Uterus (tissue), 3 donors: ENCODE measurements at regions not wholly inside any gene's neighbourhood (a gene's known extent, or its start where the extent isn't known, plus 50 kb on each side); places are given as distances from the start of the nearest gene placed in this dataset.

Experiments used
- DNase-seq, 2 donors: peaks; one replicate each; pipeline ENCODE4 v3.0.0-alpha.2; 2019 to 2020
- H3K27ac ChIP-seq, 2 donors: fragments of 200-600 bp; sonication (generic); 1 replicate in 1 of 2; 2 replicates in 1 of 2; pipeline ENCODE4 v1.5.1; 2016 to 2018
- H3K27me3 ChIP-seq, 2 donors: fragments of 200-600 bp; sonication (generic); one replicate each; pipeline ENCODE4 v1.5.1; 2018 to 2019; ENCODE audit warnings: control low read depth in 1 of 2
- H3K36me3 ChIP-seq, 2 donors: fragments of 200-600 bp; sonication (generic); one replicate each; pipeline ENCODE4 v1.5.1; 2019; ENCODE audit warnings: control low read depth in 1 of 2
- H3K4me1 ChIP-seq, 2 donors: fragments of 200-600 bp; sonication (generic); one replicate each; pipeline ENCODE4 v1.5.1; 2018 to 2019; ENCODE audit warnings: control low read depth in 1 of 2
- H3K4me3 ChIP-seq, 2 donors: fragments of 200-600 bp; sonication (generic); 1 replicate in 1 of 2; 2 replicates in 1 of 2; pipeline ENCODE4 v1.5.1; 2018 to 2019; ENCODE audit warnings: mild to moderate bottlenecking in 1 of 2
- H3K9me3 ChIP-seq, 2 donors: fragments of 200-600 bp; sonication (generic); one replicate each; pipeline ENCODE4 v1.5.1; 2019; ENCODE audit warnings: control low read depth in 1 of 2
- CTCF ChIP-seq, 4 experiments: fragments of 200-600 bp in 2 of 4; fragments of 450-650 bp in 2 of 4; sonication (generic) in 2 of 4; IDR thresholded peaks; one replicate each; pipeline ENCODE4 v1.5.1; 2016 to 2019; ENCODE audit warnings: antibody characterized with exemption in 4 of 4, mild to moderate bottlenecking in 2 of 4, moderate library complexity in 1 of 4
- POLR2A ChIP-seq, 2 donors: fragments of 450-650 bp; IDR thresholded peaks; one replicate each; pipeline ENCODE4 v1.6.1; 2016; ENCODE audit warnings: antibody characterized with exemption in 2 of 2, mild to moderate bottlenecking in 1 of 2, moderate library complexity in 1 of 2
- intact Hi-C: fragments of 100-400 bp; cut with DNase I; formaldehyde crosslinking; loops from one replicate; pipeline ENCODE4 v1.15.1; 2023; ENCODE audit warnings: low total_unique reads
- donor health status: DM: yes; HTN: yes; CAD: no.

- DNase-seq: no peak
- no peaks in the 10 kb centered on the region for H3K36me3 ChIP-seq
- H3K27ac ChIP-seq: no peak overlapping the region
- H3K4me3 ChIP-seq: no peak overlapping the region
- no peaks in the 10 kb centered on the region for H3K4me1 ChIP-seq
- H3K27me3 ChIP-seq: no peaks in the 10 kb centered on the region
- H3K9me3 ChIP-seq: no peaks in the 10 kb centered on the region
- TF ChIP-seq CTCF (IDR thresholded peaks at IDR 0.05) (no peak), POLR2A (IDR thresholded peaks at IDR 0.05) (no peak)
- intact Hi-C loops: no loop called here
Observed at GRCh38 chr2:234286118-234286598, 210.7 kb downstream of the ARL4C start.

- Histone ChIP-seq H3K27me3 (no peaks in the 10 kb centered on the region), H3K4me1 (no peaks in the 10 kb centered on the region), H3K27ac (no peak overlapping the region), H3K36me3 (no peaks in the 10 kb centered on the region), H3K4me3 (no peak overlapping the region), H3K9me3 (no peaks in the 10 kb centered on the region)
- TF ChIP-seq CTCF (IDR thresholded peaks at IDR 0.05): no peak
- no peak for TF ChIP-seq POLR2A (IDR thresholded peaks at IDR 0.05)
- DNase-seq: no peak
- intact Hi-C loops: no loop called here
Observed at GRCh38 chr2:234285541-234285940, 211.3 kb downstream of the ARL4C start.

GRCh38 chr2:234279637-234280036, 217.2 kb downstream of the ARL4C start:
- Histone ChIP-seq H3K27me3 (no peaks in the 10 kb centered on the region), H3K9me3 (no peaks in the 10 kb centered on the region), H3K4me3 (no peak overlapping the region), H3K27ac (no peak overlapping the region), H3K4me1 (no peaks in the 10 kb centered on the region), H3K36me3 (no peaks in the 10 kb centered on the region)
- no peak for TF ChIP-seq CTCF (IDR thresholded peaks at IDR 0.05)
- TF ChIP-seq POLR2A (IDR thresholded peaks at IDR 0.05): no peak
- intact Hi-C loops: no loop called here
- no peak for DNase-seq

GRCh38 chr2:234278556-234279255, 218.2 kb downstream of the ARL4C start:
- H3K4me1 ChIP-seq: no peaks in the 10 kb centered on the region
- no peak overlapping the region for H3K4me3 ChIP-seq
- intact Hi-C loops: no loop called here
- DNase-seq: no peak
- no peaks in the 10 kb centered on the region for H3K9me3 ChIP-seq
- TF ChIP-seq CTCF (IDR thresholded peaks at IDR 0.05) (no peak), POLR2A (IDR thresholded peaks at IDR 0.05) (no peak)
- no peaks in the 10 kb centered on the region for H3K27me3 ChIP-seq
- H3K36me3 ChIP-seq: no peaks in the 10 kb centered on the region
- no peak overlapping the region for H3K27ac ChIP-seq

- Histone ChIP-seq H3K9me3 (no peaks in the 10 kb centered on the region), H3K4me1 (no peaks in the 10 kb centered on the region), H3K27ac (no peak overlapping the region), H3K27me3 (no peaks in the 10 kb centered on the region), H3K36me3 (no peaks in the 10 kb centered on the region), H3K4me3 (no peak overlapping the region)
- TF ChIP-seq CTCF (IDR thresholded peaks at IDR 0.05): no peak
- TF ChIP-seq POLR2A (IDR thresholded peaks at IDR 0.05): no peak
- intact Hi-C loops: no loop called here
- DNase-seq: no peak
Observed at GRCh38 chr2:234275515-234275914, 221.4 kb downstream of the ARL4C start.
